BLaER1 (cell line): ENCODE measurements at regions not wholly inside any gene's neighbourhood (a gene's known extent, or its start where the extent isn't known, plus 50 kb on each side); places are given as distances from the start of the nearest gene placed in this dataset.
"Not testable (repeated sequence)": the region's sequence is repeated elsewhere in the genome, so short reads cannot be mapped to it uniquely, and the experiment has no call there.

Experiments
- H3K27ac ChIP-seq: shearing (Covaris generic); formaldehyde crosslinking; 2 replicates; pipeline ENCODE4 v1.8.1; 2022
- H3K27me3 ChIP-seq: shearing (Covaris generic); formaldehyde crosslinking; 2 replicates; pipeline ENCODE4 v1.8.1; 2022
- H3K36me3 ChIP-seq: shearing (Covaris generic); formaldehyde crosslinking; 2 replicates; pipeline ENCODE4 v1.8.1; 2022
- H3K4me1 ChIP-seq: shearing (Covaris generic); formaldehyde crosslinking; 2 replicates; pipeline ENCODE4 v1.8.1; 2022
- H3K4me2 ChIP-seq: shearing (Covaris generic); formaldehyde crosslinking; 2 replicates; pipeline ENCODE4 v1.8.1; 2022
- H3K4me3 ChIP-seq: shearing (Covaris generic); formaldehyde crosslinking; 2 replicates; pipeline ENCODE4 v1.8.1; 2022
- H3K9ac ChIP-seq: shearing (Covaris generic); formaldehyde crosslinking; 2 replicates; pipeline ENCODE4 v1.8.1; 2022
- H3K9me3 ChIP-seq: shearing (Covaris generic); formaldehyde crosslinking; 2 replicates; pipeline ENCODE4 v1.8.1; 2022
- H4K20me1 ChIP-seq: shearing (Covaris generic); formaldehyde crosslinking; 2 replicates; pipeline ENCODE4 v1.8.1; 2022
- Cebpa-rat ChIP-seq: shearing (Covaris generic); IDR thresholded peaks from 2 replicates; pipeline ENCODE4 v1.8.1; 2022

DNA sequence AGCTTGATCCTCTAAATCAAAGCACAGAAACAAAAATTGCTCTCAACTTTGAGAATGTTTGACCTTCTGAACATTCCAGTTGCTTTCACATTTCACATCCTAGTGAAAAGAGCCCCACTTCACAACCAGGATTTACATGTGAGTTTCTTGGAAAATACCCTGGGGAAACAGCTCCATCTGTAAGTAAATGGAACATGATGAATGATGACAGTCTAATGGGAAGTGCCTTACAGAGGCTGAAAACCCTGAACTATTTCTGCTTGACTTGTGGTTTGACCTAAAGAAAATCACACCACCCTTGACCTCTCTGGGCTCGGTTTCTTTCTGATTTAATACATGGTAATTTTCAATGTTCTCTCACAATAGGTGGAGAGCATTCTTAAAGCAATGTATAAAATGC is 499.4 kb upstream of the API5 start:
- Histone ChIP-seq H3K4me2 (no peak overlapping the region), H3K9me3 (no peaks in the 10 kb centered on the region), H3K9ac (no peak overlapping the region), H3K4me1 (no peaks in the 10 kb centered on the region), H4K20me1 (no peaks in the 10 kb centered on the region), H3K36me3 (no peaks in the 10 kb centered on the region), H3K4me3 (no peak overlapping the region), H3K27me3 (no peaks in the 10 kb centered on the region), H3K27ac (no peak overlapping the region)
- no peak for TF ChIP-seq Cebpa-rat

DNA sequence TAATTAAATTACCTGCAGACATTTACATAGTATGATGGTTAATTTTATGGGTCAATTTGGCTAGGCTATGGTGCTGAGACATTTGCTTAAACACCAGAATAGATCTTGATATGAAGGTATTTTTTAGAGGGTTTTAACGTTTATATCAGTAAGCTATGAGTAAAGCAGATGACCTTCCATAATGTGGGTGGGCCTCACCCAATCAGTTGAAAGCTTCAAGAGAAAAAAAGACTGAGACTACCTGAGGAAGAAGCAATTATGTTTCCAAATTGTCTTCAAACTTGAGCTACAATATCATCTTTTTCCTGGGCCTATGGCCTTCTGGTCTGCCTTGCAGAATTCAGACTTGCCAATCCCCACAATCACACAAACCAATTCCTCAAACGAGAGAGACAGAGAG is 498.8 kb upstream of the API5 start:
- Histone ChIP-seq H3K4me2 (no peak overlapping the region), H3K4me3 (no peak overlapping the region), H3K4me1 (no peaks in the 10 kb centered on the region), H3K27ac (no peak overlapping the region), H3K9me3 (no peaks in the 10 kb centered on the region), H3K27me3 (no peaks in the 10 kb centered on the region), H3K36me3 (no peaks in the 10 kb centered on the region), H4K20me1 (no peaks in the 10 kb centered on the region), H3K9ac (no peak overlapping the region)
- TF ChIP-seq Cebpa-rat: no peak

DNA sequence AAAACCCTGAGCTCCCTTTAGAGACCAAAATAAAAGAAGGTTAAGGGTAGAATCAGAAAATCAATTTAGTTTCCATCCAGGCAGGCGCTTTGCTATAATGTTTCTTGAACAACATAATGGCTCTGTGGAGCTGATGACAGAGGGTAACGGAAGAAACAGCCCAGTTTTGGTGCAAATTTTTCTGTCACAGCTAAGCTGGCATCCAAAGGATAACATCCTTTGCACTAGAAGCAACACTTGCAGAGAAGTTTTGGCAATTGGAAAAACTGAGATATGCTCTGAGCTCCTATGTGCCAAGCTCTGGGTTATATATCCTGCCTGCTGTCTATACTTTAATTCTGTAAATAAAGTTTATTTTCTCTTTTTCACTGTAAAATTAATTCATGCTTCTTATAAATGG is 495.3 kb upstream of the API5 start:
- Histone ChIP-seq H4K20me1 (no peaks in the 10 kb centered on the region), H3K27me3 (no peaks in the 10 kb centered on the region), H3K9ac (no peak overlapping the region), H3K4me1 (0 out of 2 replicates have a peak, but pooled peaks cover 5% of the 10 kb centered on the region), H3K4me2 (no peak overlapping the region), H3K9me3 (no peaks in the 10 kb centered on the region), H3K27ac (no peak overlapping the region), H3K4me3 (no peak overlapping the region), H3K36me3 (no peaks in the 10 kb centered on the region)
- TF ChIP-seq Cebpa-rat: no peak

DNA sequence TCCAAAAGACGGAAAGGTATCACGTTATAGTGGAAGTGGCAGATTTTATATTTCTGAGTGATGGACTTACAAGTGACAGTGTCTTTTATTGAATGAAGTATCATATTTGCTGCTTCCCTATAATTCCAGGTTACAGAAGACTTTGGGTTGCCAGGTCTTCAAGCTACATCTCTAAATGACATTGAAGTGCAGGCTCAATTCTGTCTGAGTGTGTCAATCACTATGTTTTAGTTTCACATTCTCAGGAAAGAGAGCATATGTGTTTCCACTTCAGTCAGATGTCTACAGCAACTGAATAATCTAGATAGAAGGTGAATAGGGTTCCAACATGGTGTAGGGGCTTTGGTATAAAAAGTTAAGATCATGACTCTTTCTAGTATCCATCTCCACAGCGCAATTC is 492.7 kb upstream of the API5 start:
- TF ChIP-seq Cebpa-rat: no peak
- H3K4me1 ChIP-seq: 0 out of 2 replicates have a peak, but pooled peaks cover 5% of the 10 kb centered on the region
- H3K36me3 ChIP-seq: no peaks in the 10 kb centered on the region
- no peaks in the 10 kb centered on the region for H4K20me1 ChIP-seq
- no peak overlapping the region for H3K27ac ChIP-seq
- no peak overlapping the region for H3K4me2 ChIP-seq
- no peaks in the 10 kb centered on the region for H3K9me3 ChIP-seq
- H3K4me3 ChIP-seq: no peak overlapping the region
- no peak overlapping the region for H3K9ac ChIP-seq
- no peaks in the 10 kb centered on the region for H3K27me3 ChIP-seq

DNA sequence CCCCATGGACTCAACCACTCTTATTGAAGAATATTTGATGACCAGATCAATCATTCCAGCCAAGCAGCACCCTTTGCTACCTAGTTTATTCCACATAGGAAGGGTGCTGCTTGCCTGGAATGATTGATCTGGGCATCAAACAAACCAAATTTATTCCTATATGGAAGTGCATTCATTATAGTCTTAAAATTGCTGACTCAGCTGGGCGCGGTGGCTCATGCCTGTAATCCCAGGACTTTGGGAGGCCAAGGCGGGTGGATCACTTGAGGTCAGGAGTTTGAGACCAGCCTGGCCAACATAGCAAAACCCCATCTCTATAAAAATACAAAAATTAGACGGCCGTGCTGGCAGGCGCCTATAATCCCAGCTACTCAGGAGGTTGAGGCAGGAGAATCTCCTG is 489.6 kb upstream of the API5 start:
- H3K4me1 ChIP-seq, H3K4me3 ChIP-seq, H3K9me3 ChIP-seq, H3K27me3 ChIP-seq, H3K36me3 ChIP-seq, H3K27ac ChIP-seq, H3K4me2 ChIP-seq, H3K9ac ChIP-seq, H4K20me1 ChIP-seq: not testable (repeated sequence)

DNA sequence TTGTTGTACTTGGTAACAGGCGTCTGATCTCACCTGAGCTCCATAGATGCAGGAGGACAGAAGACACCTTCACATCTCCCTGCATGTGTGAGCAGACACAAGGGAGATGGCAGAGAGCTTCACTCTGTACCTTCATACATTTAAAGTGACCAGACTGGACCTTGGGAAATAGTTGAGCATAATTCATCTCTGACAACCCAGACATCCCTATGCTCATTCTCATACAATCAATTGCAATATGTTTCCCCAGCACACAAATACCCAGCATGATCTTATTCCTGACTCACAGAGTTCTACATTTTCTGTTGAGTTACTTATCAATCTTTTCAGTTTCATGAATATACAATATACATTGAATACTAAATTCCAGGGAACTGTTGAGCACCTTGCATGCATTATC is 488.2 kb upstream of the API5 start:
- H3K4me3 ChIP-seq: no peak overlapping the region
- TF ChIP-seq Cebpa-rat: no peak
- peaks cover 10% of the 10 kb centered on the region for H3K4me1 ChIP-seq

DNA sequence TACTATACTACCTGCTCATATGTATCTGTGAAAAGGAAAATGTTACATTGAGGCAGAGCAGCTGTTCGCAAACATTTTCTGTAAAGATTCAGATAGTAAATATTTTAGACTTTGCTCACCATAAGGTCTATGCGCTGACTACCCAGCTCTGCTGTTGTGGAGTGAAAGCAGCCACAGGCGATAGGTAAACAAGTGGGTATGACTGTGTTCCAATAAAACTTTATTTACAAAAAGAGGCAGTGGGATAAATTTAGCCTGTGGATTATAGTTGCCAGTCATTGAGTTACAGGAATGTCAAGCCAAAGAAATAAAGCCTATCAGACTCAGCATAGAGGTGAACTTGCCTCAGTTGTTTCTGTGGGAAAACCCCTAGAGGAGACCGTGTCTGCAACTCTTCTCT is 487.7 kb upstream of the API5 start:
- TF ChIP-seq Cebpa-rat: no peak
- Histone ChIP-seq H3K4me1 (peaks cover 12% of the 10 kb centered on the region), H4K20me1 (no peaks in the 10 kb centered on the region), H3K4me3 (no peak overlapping the region), H3K9ac (no peak overlapping the region), H3K27me3 (no peaks in the 10 kb centered on the region), H3K27ac (no peak overlapping the region), H3K4me2 (no peak overlapping the region), H3K9me3 (no peaks in the 10 kb centered on the region), H3K36me3 (no peaks in the 10 kb centered on the region)

More for the DNA sequence above, 488.2 kb upstream of the API5 start:
- no peaks in the 10 kb centered on the region for H3K36me3 ChIP-seq
- no peaks in the 10 kb centered on the region for H3K9me3 ChIP-seq
- no peak overlapping the region for H3K27ac ChIP-seq
- H3K4me2 ChIP-seq: no peak overlapping the region
- no peak overlapping the region for H3K9ac ChIP-seq
- no peaks in the 10 kb centered on the region for H3K27me3 ChIP-seq
- no peaks in the 10 kb centered on the region for H4K20me1 ChIP-seq

DNA sequence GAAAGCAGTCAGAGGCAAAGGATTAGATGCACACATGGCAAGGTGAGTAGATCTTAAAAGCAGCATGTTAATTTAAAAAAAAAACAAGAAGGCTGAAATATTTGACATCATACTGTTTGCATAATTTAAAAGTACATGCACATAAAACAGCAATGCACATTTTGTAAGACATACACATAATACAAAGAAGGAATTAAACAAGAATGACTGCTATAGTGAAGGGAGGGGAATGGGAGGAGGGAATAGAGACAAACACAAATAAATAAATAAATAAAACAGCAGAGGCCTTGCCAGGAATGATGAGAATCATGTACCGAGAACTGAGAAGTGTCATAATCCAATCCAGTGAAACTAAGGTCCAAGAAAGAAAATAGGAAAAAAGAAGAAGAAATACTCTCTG is 486.2 kb upstream of the API5 start:
- no peak overlapping the region for H3K27ac ChIP-seq
- H3K9me3 ChIP-seq: no peaks in the 10 kb centered on the region
- no peak overlapping the region for H3K4me2 ChIP-seq
- no peaks in the 10 kb centered on the region for H3K27me3 ChIP-seq
- H3K4me3 ChIP-seq: no peak overlapping the region
- no peaks in the 10 kb centered on the region for H4K20me1 ChIP-seq
- H3K4me1 ChIP-seq: peaks cover 7% of the 10 kb centered on the region
- no peaks in the 10 kb centered on the region for H3K36me3 ChIP-seq
- H3K9ac ChIP-seq: no peak overlapping the region
- no peak for TF ChIP-seq Cebpa-rat

DNA sequence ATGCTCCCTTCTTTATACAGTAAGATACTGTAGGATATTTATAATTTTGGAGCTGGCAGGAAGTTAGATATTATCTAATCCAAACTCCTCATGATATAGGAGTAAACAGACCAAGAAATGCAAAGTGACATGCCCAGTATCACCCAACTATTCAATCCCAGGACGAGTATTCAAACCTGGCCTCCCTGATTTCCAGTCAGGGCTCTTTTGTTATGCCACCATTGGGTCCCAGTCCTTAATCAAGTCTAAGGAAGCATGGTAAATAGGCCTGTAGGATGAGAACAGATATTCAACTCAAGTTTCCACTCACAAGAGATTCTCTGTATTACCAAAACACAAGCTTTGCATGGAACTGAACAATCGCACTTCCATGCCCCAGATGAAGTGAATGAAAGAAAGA is 484.0 kb upstream of the API5 start:
- H3K36me3 ChIP-seq: no peaks in the 10 kb centered on the region
- no peaks in the 10 kb centered on the region for H4K20me1 ChIP-seq
- no peak overlapping the region for H3K4me2 ChIP-seq
- H3K27me3 ChIP-seq: no peaks in the 10 kb centered on the region
- H3K4me1 ChIP-seq: peaks cover 7% of the 10 kb centered on the region
- no peaks in the 10 kb centered on the region for H3K9me3 ChIP-seq
- no peak overlapping the region for H3K9ac ChIP-seq
- TF ChIP-seq Cebpa-rat: no peak
- H3K4me3 ChIP-seq: no peak overlapping the region
- H3K27ac ChIP-seq: no peak overlapping the region

DNA sequence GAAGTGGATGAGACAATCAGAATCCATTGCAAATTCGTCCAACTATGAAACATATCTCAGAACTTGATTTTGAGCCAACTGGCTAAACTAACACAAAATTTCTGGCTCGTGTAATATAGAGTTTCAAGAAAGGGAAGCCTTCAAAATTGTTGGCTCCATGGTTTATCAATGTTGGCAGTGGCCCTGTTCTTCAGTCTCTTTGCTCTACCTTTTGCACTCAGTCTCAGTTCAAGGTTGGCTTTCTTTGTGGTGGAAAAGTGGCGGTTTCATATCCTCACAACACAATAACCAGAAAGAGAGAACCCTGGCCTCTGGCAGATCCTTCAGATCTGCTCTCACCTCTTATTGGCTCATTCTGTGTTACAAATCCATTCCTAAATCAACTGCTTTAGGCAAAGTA is 473.8 kb upstream of the API5 start:
- TF ChIP-seq Cebpa-rat: no peak
- Histone ChIP-seq H3K27ac (no peak overlapping the region), H3K4me1 (no peaks in the 10 kb centered on the region), H3K4me3 (no peak overlapping the region), H3K9me3 (no peaks in the 10 kb centered on the region), H3K9ac (no peak overlapping the region), H3K27me3 (no peaks in the 10 kb centered on the region), H3K36me3 (no peaks in the 10 kb centered on the region), H3K4me2 (no peak overlapping the region), H4K20me1 (no peaks in the 10 kb centered on the region)

DNA sequence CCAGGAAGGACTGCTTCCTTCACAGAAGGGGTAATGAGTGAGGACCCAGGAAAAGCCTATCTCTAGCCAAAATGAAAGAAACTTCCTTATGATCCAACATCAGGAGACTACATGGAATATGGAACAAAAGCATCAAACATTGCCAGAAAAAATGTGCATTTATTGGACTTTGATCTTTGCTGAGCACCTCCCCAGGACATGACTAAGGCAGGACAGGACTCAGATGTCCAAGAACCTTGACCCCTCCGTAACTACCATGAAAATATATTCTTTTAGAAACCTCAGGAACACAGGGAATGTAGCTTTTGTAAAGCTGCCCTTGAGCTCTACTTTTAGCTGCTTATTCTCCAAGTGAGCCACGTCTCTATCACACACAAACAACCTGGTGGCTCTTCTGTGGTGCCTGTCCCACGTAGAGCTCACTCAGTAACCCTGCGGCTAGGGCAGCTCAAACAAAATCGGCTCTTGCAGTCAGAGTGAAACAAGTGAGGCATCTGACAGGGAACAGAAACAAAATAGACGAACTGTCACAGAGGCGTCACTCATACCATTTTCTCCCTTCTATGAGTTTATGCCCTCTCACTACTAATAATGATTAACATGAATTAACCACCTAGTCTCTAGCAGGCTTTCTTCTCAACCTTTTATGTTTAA is 471.5 kb upstream of the API5 start:
- no peak overlapping the region for H3K9ac ChIP-seq
- H3K9me3 ChIP-seq: no peaks in the 10 kb centered on the region
- H3K36me3 ChIP-seq: no peaks in the 10 kb centered on the region
- no peaks in the 10 kb centered on the region for H4K20me1 ChIP-seq
- no peak for TF ChIP-seq Cebpa-rat
- no peaks in the 10 kb centered on the region for H3K27me3 ChIP-seq
- no peaks in the 10 kb centered on the region for H3K4me1 ChIP-seq
- H3K4me3 ChIP-seq: no peak overlapping the region
- H3K27ac ChIP-seq: no peak overlapping the region
- H3K4me2 ChIP-seq: no peak overlapping the region
